DMS 273 (cell line): ENCODE measurements at regions not wholly inside any gene's neighbourhood (a gene's known extent, or its start where the extent isn't known, plus 50 kb on each side); places are given as distances from the start of the nearest gene placed in this dataset.
A peak's percentile ranks its signal among the peaks of the same experiment; 100 is the strongest.

Source experiments
- DNase-seq: peaks from one replicate; lab custom pipeline; 2025; ENCODE audit not compliant: unreplicated experiment; lab: John Stamatoyannopoulos, UW

- DNase-seq: no peak
These were observed 82.0 kb upstream of the DHX15 start for GRCh38 chr4:24666316-24666715.

- DNase-seq: no peak
These were observed 82.6 kb upstream of the DHX15 start for GRCh38 chr4:24666816-24667477.

- peak; percentile 54 for DNase-seq
These were observed 84.6 kb upstream of the DHX15 start for GRCh38 chr4:24668956-24669355.

GRCh38 chr4:24669751-24670150 lies 85.4 kb upstream of the DHX15 start:
- DNase-seq: no peak

- no peak for DNase-seq
These were observed 87.5 kb upstream of the DHX15 start for GRCh38 chr4:24671849-24672248.

- no peak for DNase-seq
These were observed 88.5 kb upstream of the DHX15 start for GRCh38 chr4:24672880-24673279.

- DNase-seq: no peak
These were observed 89.9 kb upstream of the DHX15 start for GRCh38 chr4:24674279-24674678.

- DNase-seq: no peak
These were observed 91.5 kb upstream of the DHX15 start for GRCh38 chr4:24675721-24676389.

GRCh38 chr4:24677909-24678308 lies 93.6 kb upstream of the DHX15 start:
- DNase-seq: no peak

- no peak for DNase-seq
These were observed 96.5 kb upstream of the DHX15 start for GRCh38 chr4:24680746-24681448.

GRCh38 chr4:24683116-24683515 lies 98.8 kb upstream of the DHX15 start:
- no peak for DNase-seq

GRCh38 chr4:24686866-24687692 lies 102.7 kb upstream of the DHX15 start:
- peak; percentile 20 for DNase-seq

- DNase-seq: no peak
These were observed 104.1 kb upstream of the DHX15 start for GRCh38 chr4:24688453-24688852.

GRCh38 chr4:24689212-24689611 lies 104.9 kb upstream of the DHX15 start:
- no peak for DNase-seq

- DNase-seq: no peak
These were observed 104.9 kb upstream of the SOD3 start for GRCh38 chr4:24690436-24690835.

GRCh38 chr4:24693636-24694035 lies 101.7 kb upstream of the SOD3 start:
- no peak for DNase-seq

GRCh38 chr4:24700118-24700517 lies 95.3 kb upstream of the SOD3 start:
- DNase-seq: no peak

- no peak for DNase-seq
These were observed 93.7 kb upstream of the SOD3 start for GRCh38 chr4:24701683-24702082.

- no peak for DNase-seq
These were observed 93.1 kb upstream of the SOD3 start for GRCh38 chr4:24702281-24702680.

- DNase-seq: no peak
These were observed 92.1 kb upstream of the SOD3 start for GRCh38 chr4:24703298-24703697.

GRCh38 chr4:24704149-24704548 lies 91.2 kb upstream of the SOD3 start:
- DNase-seq: no peak
